Liver (tissue), 3 donors: ENCODE measurements at regions not wholly inside any gene's neighbourhood (a gene's known extent, or its start where the extent isn't known, plus 50 kb on each side); places are given as distances from the start of the nearest gene placed in this dataset.

ENCODE experiments used
- CTCF ChIP-seq: fragments of 150-350 bp; IDR thresholded peaks from 2 replicates; pipeline ENCODE4 v1.5.1; 2017; ENCODE audit warnings: improper control_type of control experiment, low read depth, low read length; ENCODE audit not compliant: missing input control
- GABPA ChIP-seq, 2 donors: IDR thresholded peaks in 1 of 2; conservative IDR thresholded peaks in 1 of 2; 2 replicates each; pipeline ENCODE4 v1.6.1; 2016; ENCODE audit warnings: antibody characterized with exemption in 2 of 2, mild to moderate bottlenecking in 1 of 2, moderate library complexity in 1 of 2
- YY1 ChIP-seq: IDR thresholded peaks from 2 replicates; pipeline ENCODE4 v1.6.1; 2016; ENCODE audit warnings: antibody characterized with exemption, mild to moderate bottlenecking
- donor health status: healthy.
- donor health status: healthy.

- TF ChIP-seq CTCF (no peak), YY1 (no peak), GABPA (IDR thresholded peaks at IDR 0.05 in 1 of 2, conservative IDR thresholded peaks at IDR 0.05 in 1 of 2) (no peak)
These were observed 1646.2 kb upstream of the FLRT2 start for GRCh38 chr14:83883732-83884131.
